Body of pancreas (tissue), 4 donors: ENCODE measurements at regions not wholly inside any gene's neighbourhood (a gene's known extent, or its start where the extent isn't known, plus 50 kb on each side); places are given as distances from the start of the nearest gene placed in this dataset.
"Not testable (repeated sequence)": the region's sequence is repeated elsewhere in the genome, so short reads cannot be mapped to it uniquely, and the experiment has no call there.

ENCODE experiments used
- ATAC-seq: fragments of 150-250 bp; one replicate; pipeline ENCODE4 v1.9.1; 2016
- DNase-seq, 4 donors: peaks; one replicate each; pipeline ENCODE4 v3.0.0-alpha.2; 2019
- H3K27ac ChIP-seq, 4 donors: fragments of 200-600 bp; sonication (generic); 1 replicate in 3 of 4; 2 replicates in 1 of 4; pipeline versions ENCODE4 v1.5.1 to v1.6.1; 2016 to 2019; ENCODE audit warnings: mild to moderate bottlenecking in 1 of 4, mixed read lengths in 1 of 4, moderate library complexity in 1 of 4
- H3K27me3 ChIP-seq, 2 donors: fragments of 200-600 bp; sonication (generic); one replicate each; pipeline ENCODE4 v1.6.0; 2016; ENCODE audit warnings: mild to moderate bottlenecking in 1 of 2
- H3K36me3 ChIP-seq, 2 donors: fragments of 200-600 bp; sonication (generic); replicated peaks in 1 of 2; 2 replicates each; pipeline ENCODE4 v1.5.1; 2016; ENCODE audit warnings: low read depth in 2 of 2; ENCODE audit not compliant: insufficient read depth in 1 of 2
- H3K4me1 ChIP-seq: fragments of 200-600 bp; sonication (generic); one replicate; pipeline ENCODE4 v1.6.0; 2016
- H3K4me3 ChIP-seq, 2 donors: fragments of 200-600 bp; sonication (generic); 1 replicate in 1 of 2; 2 replicates in 1 of 2; pipeline ENCODE4 v1.5.1; 2016 to 2019
- H3K9me3 ChIP-seq, 3 donors: fragments of 200-600 bp; sonication (generic); 1 replicate in 2 of 3; 2 replicates in 1 of 3; pipeline ENCODE4 v1.5.1; 2016
- POLR2A ChIP-seq, 3 donors: fragments of 450-650 bp; IDR thresholded peaks; one replicate each; pipeline ENCODE4 v1.6.1; 2016; ENCODE audit warnings: antibody characterized with exemption in 3 of 3, mild to moderate bottlenecking in 2 of 3
- WGBS, 2 donors: methylation state at CpG; one replicate each; pipeline ENCODE4 v1.1.5; 2017; 5-methylcytosine and 5-hydroxymethylcytosine counted together
- intact Hi-C: fragments of 100-400 bp; cut with DNase I; formaldehyde crosslinking; loops from one replicate; pipeline ENCODE4 v1.15.1; 2023
- TF ChIP-seq, protein P1 (sequence below), 7 experiments: fragments of 450-650 bp in 4 of 7; fragments of 200-600 bp in 3 of 7; sonication (generic) in 3 of 7; IDR thresholded peaks; one replicate each; pipeline ENCODE4 v1.5.1; 2016 to 2019; ENCODE audit warnings: antibody characterized with exemption in 7 of 7

DNA sequence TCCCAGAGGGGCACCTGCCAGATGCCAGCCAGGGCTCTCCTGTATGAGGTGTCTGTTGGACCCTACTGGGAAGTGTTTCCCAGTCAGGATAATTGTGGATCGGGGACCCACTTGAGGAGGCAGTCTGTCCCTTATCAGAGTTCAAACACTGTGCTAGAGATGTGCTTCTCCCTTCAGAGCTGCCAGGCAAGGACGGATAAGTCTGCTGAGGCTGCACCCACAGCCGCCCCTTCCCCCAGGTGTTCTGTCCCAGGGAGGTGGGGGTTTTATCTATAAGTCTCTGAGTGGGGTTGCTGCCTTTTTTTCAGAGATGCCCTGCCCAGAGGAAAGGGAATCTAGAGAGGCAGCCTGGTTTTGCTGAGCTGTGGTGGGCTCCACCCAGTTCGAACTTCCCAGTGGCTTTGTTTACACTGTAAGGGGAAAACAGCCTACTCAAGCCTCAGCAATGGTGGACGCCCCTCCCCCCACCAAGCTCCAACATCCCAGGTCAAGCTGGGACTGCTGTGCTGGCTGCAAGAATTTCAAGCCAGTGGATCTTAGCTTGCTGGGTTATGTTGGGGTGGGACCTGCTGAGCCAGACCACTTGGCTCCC, 324.0 kb upstream of the SETBP1 start:
- TF ChIP-seq POLR2A (IDR thresholded peaks at IDR 0.05), result no peak
- TF ChIP-seq, protein P1, sequence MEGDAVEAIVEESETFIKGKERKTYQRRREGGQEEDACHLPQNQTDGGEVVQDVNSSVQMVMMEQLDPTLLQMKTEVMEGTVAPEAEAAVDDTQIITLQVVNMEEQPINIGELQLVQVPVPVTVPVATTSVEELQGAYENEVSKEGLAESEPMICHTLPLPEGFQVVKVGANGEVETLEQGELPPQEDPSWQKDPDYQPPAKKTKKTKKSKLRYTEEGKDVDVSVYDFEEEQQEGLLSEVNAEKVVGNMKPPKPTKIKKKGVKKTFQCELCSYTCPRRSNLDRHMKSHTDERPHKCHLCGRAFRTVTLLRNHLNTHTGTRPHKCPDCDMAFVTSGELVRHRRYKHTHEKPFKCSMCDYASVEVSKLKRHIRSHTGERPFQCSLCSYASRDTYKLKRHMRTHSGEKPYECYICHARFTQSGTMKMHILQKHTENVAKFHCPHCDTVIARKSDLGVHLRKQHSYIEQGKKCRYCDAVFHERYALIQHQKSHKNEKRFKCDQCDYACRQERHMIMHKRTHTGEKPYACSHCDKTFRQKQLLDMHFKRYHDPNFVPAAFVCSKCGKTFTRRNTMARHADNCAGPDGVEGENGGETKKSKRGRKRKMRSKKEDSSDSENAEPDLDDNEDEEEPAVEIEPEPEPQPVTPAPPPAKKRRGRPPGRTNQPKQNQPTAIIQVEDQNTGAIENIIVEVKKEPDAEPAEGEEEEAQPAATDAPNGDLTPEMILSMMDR (IDR thresholded peaks at IDR 0.05), result no peak
- no peaks in the 10 kb centered on the region for H3K27me3 ChIP-seq
- H3K4me3 ChIP-seq, result no peak overlapping the region
- no peak for DNase-seq
- intact Hi-C loops, result no loop called here
- H3K27ac ChIP-seq, result no peak overlapping the region
- 53 to 70% methylated on average over 2 to 5 of the region's 5 CpGs for WGBS, 2 donors
- no peaks in the 10 kb centered on the region for H3K4me1 ChIP-seq
- H3K36me3 ChIP-seq, result no peaks in the 10 kb centered on the region
- ATAC-seq, result no peak
- H3K9me3 ChIP-seq, result no peaks in the 10 kb centered on the region

DNA sequence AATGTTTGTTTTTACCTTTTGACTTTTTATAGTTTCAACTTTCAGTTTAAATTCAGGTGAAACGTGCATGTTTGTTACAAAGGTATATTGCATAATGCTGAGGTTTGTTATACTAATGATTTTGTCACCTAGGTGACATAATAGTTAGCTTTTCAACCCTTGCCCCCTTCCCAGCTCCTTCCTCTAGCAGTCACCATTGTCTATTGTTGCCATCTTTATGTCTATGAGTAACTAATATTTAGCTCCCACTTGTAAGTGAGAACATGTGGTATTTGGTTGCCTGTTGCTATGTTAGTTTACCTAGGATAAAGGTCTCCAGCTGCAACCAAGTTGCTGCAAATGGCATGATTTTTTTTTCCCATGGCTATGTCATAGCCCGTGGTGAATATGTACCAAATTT, 322.3 kb upstream of the SETBP1 start:
- no peak for DNase-seq
- Histone ChIP-seq H3K36me3 (no peaks in the 10 kb centered on the region), H3K27me3 (no peaks in the 10 kb centered on the region), H3K4me3 (no peak overlapping the region), H3K9me3 (no peaks in the 10 kb centered on the region), H3K4me1 (no peaks in the 10 kb centered on the region), H3K27ac (no peak overlapping the region)
- WGBS, 2 donors, result 43 to 49% methylated on average over 2 of the region's 2 CpGs
- intact Hi-C loops, result no loop called here
- TF ChIP-seq, protein P1 (IDR thresholded peaks at IDR 0.05), result no peak
- no peak for TF ChIP-seq POLR2A (IDR thresholded peaks at IDR 0.05)
- no peak for ATAC-seq

DNA sequence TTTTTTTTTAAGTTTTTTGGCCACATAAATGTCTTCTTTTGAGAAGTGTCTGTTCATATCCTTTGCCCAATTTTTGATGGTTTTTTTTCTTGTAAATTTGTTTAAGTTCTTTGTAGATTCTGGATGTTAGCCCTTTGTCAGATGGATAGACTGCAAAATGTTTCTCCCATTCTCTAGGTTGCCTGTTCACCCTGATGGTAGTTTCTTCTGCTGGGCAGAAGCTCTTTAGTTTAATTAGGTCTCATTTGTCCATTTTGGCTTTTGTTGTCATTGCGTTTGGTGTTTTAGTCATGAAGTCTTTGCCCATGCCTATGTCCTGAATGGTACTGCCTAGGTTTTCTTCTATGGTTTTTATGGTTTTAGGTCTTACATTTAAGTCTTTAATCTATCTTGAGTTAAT, 320.9 kb upstream of the SETBP1 start:
- H3K4me1 ChIP-seq, H3K27ac ChIP-seq, H3K36me3 ChIP-seq, intact Hi-C loops, H3K27me3 ChIP-seq, ATAC-seq, H3K9me3 ChIP-seq, DNase-seq, H3K4me3 ChIP-seq: not testable (repeated sequence)
- WGBS, 2 donors, result 100% methylated on average over 1 of the region's 1 CpG

DNA sequence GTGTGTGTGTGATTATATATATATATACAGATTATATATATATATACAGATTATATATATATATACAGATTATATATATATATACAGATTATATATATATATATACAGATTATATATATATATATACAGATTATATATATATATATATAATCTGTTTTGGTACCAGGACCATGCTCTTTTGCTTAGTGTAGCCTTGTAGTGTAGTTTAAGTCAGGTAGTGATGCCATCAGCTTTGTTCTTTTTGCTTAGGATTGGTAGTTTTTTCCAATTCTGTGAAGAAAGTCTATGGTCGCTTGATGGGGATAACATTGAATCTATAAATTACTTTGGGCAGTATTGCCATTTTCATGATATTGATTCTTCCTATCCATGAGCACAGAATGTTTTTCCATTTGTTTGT, 318.5 kb upstream of the SETBP1 start:
- H3K36me3 ChIP-seq, DNase-seq, H3K27me3 ChIP-seq, H3K4me1 ChIP-seq, intact Hi-C loops, H3K27ac ChIP-seq, ATAC-seq, H3K4me3 ChIP-seq, H3K9me3 ChIP-seq: not testable (repeated sequence)
- WGBS, 2 donors, result 96 to 100% methylated on average over 1 of the region's 1 CpG

DNA sequence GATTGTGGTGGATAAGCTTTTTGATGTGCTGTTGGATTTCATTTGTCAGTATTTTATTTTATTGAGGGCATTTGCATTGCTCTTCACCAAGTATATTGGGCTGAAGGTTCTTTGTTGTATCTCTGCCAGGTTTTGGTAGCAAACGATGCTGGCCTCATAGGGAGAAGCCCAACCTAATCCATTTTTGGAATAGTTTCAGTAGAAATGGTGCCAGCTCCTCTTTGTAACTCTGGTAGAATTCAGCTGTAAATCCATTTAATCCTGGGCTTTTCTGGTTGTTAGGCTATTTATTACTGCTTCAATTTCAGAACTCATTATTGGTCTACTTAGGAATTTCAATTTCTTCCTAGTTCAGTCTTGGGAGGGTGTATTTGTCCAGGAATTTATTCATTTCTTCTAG, 309.8 kb upstream of the SETBP1 start:
- Histone ChIP-seq H3K27ac (no peak overlapping the region), H3K9me3 (peaks cover 0 to 9% (median 0%) of the 10 kb centered on the region in 3 donors), H3K27me3 (no peaks in the 10 kb centered on the region), H3K36me3 (no peaks in the 10 kb centered on the region), H3K4me3 (no peak overlapping the region), H3K4me1 (no peaks in the 10 kb centered on the region)
- intact Hi-C loops, result no loop called here
- 11 to 17% methylated on average over 1 of the region's 1 CpG for WGBS, 2 donors
- no peak for ATAC-seq
- no peak for TF ChIP-seq POLR2A (IDR thresholded peaks at IDR 0.05)
- TF ChIP-seq, protein P1 (IDR thresholded peaks at IDR 0.05), result no peak
- DNase-seq, result no peak

DNA sequence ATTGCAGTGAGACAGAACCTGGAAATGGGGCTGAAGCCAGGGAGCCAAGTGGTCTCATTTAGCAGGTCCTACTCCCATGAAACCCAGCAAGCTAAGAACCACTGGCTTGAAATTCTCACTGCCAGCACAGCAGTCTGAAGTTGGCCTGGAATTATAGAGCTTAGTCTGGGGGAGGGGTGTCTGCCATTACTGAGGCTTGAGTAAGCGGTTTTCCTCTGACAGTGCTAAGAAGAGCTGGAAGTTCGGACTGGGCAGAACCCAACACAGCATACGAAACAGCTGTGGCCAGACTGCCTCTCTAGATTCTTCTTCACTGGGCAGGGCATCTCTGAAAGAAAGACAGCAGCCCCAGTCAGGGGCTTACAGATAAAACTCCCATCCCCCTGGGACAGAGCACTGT, 305.7 kb upstream of the SETBP1 start:
- Histone ChIP-seq H3K36me3 (no peaks in the 10 kb centered on the region), H3K4me1 (no peaks in the 10 kb centered on the region), H3K4me3 (no peak overlapping the region), H3K27ac (no peak overlapping the region), H3K27me3 (no peaks in the 10 kb centered on the region), H3K9me3 (peaks cover 0 to 6% (median 0%) of the 10 kb centered on the region in 3 donors)
- DNase-seq (no peak), ATAC-seq (no peak)
- TF ChIP-seq POLR2A (IDR thresholded peaks at IDR 0.05), result no peak
- TF ChIP-seq, protein P1 (IDR thresholded peaks at IDR 0.05), result no peak
- 58 to 80% methylated on average over 2 to 3 of the region's 3 CpGs for WGBS, 2 donors
- intact Hi-C loops, result no loop called here
